K562 (cell line): ENCODE measurements at regions not wholly inside any gene's neighbourhood (a gene's known extent, or its start where the extent isn't known, plus 50 kb on each side); places are given as distances from the start of the nearest gene placed in this dataset.

Experiments
- ATAC-seq: fragments of 200-7000 bp; cut with Tn5 transposase; 3 replicates; pipeline ENCODE4 v1.9.1; 2020; ENCODE audit warnings: moderate library complexity
- BruUV-seq: library from RNA; stranded (reverse); fragments of 400-500 nt; replicated peaks from 2 replicates; lab custom pipeline; 2021; lab: Mats Ljungman, UMichigan
- CTCF ChIA-PET: fragments of 300-600 bp; formaldehyde crosslinking; extraction: SDS; loops from one replicate; lab custom pipeline; 2021; ENCODE audit warnings: low intra/inter-chr PET ratio; lab: Yijun Ruan, JAX
- POLR2A ChIA-PET: fragments of 300-600, 350-650 bp; sonication (Branson Sonifier 250); formaldehyde crosslinking; extraction: SDS; loops from one replicate; lab custom pipeline; 2021; ENCODE audit warnings: antibody characterized with exemption, inconsistent platforms; lab: Yijun Ruan, JAX
- DNase-seq, 4 experiments: peaks; one replicate each; pipeline versions ENCODE4 v3.0.0 to v3.0.0-alpha.2; 2011 to 2018; ENCODE audit warnings: low spot score in 3 of 4, mixed read lengths in 3 of 4; ENCODE audit errors: extremely low read depth in 1 of 4
- FAIRE-seq: peaks from 2 replicates; lab custom pipeline; 2011; peaks lifted over from hg19 to GRCh38; lab: Jason Lieb, UNC
- H2AFZ ChIP-seq: 2 replicates; pipeline ENCODE4 v1.6.0; 2011; ENCODE audit warnings: low read depth, low read length, control low read depth, inconsistent platforms
- H3K27ac ChIP-seq: fragments of 200-600 bp; 3 replicates; pipeline ENCODE4 v1.8.0; 2011; ENCODE audit warnings: low read depth, mild to moderate bottlenecking, control low read depth, inconsistent platforms, low read length, moderate library complexity, mixed read lengths; ENCODE audit errors: extremely low read depth
- H3K27me3 ChIP-seq, 2 experiments: fragments of 300-600 bp in 1 of 2; 2 replicates in 1 of 2; 3 replicates in 1 of 2; pipeline versions ENCODE4 v1.6.0 to v1.8.0; 2011; ENCODE audit warnings: inconsistent platforms in 2 of 2, low read length in 2 of 2, mild to moderate bottlenecking in 1 of 2, mixed read lengths in 1 of 2, moderate library complexity in 1 of 2; ENCODE audit not compliant: control insufficient read depth in 2 of 2, insufficient read depth in 2 of 2
- H3K36me3 ChIP-seq: fragments of 300-600 bp; 3 replicates; pipeline ENCODE4 v1.8.0; 2011; ENCODE audit warnings: mild to moderate bottlenecking, low read length, inconsistent platforms; ENCODE audit not compliant: control insufficient read depth, insufficient read depth
- H3K4me1 ChIP-seq, 2 experiments: fragments of 200-600 bp in 1 of 2; replicated peaks in 1 of 2; 2 replicates in 1 of 2; 3 replicates in 1 of 2; pipeline versions ENCODE4 v1.5.1 to v1.8.0; 2011; ENCODE audit warnings: inconsistent platforms in 2 of 2, low read length in 2 of 2, mild to moderate bottlenecking in 1 of 2, mixed read lengths in 1 of 2, moderate library complexity in 1 of 2; ENCODE audit not compliant: control insufficient read depth in 2 of 2, insufficient read depth in 2 of 2
- H3K4me2 ChIP-seq: 2 replicates; pipeline ENCODE4 v1.6.1; 2011; ENCODE audit warnings: low read length, control low read depth, inconsistent platforms, mixed read lengths; ENCODE audit not compliant: insufficient read depth
- H3K4me3 ChIP-seq: fragments of 200-600 bp; sonication (generic), shearing (Covaris generic); 2 replicates; pipeline ENCODE4 v1.5.1; 2016; ENCODE audit warnings: control low read depth, inconsistent platforms
- H3K79me2 ChIP-seq: fragments of 200-600 bp; 3 replicates; pipeline ENCODE4 v1.8.0; 2011; ENCODE audit warnings: low read length, inconsistent platforms; ENCODE audit not compliant: control insufficient read depth, insufficient read depth
- H3K9ac ChIP-seq, 2 experiments: 2 replicates each; pipeline versions ENCODE4 v1.6.0 to v1.6.1; 2011; ENCODE audit warnings: low read depth in 2 of 2, low read length in 2 of 2, control low read depth in 1 of 2, inconsistent platforms in 1 of 2, mild to moderate bottlenecking in 1 of 2, mixed read lengths in 1 of 2; ENCODE audit not compliant: insufficient read depth in 1 of 2
- H3K9me1 ChIP-seq: one replicate; pipeline ENCODE4 v1.6.0; 2011; ENCODE audit warnings: inconsistent platforms, mild to moderate bottlenecking, low read length, moderate library complexity; ENCODE audit not compliant: control insufficient read depth, insufficient read depth
- H3K9me3 ChIP-seq: replicated peaks from 2 replicates; pipeline ENCODE4 v1.5.1; 2011; ENCODE audit warnings: low read depth, low read length, inconsistent platforms; ENCODE audit not compliant: control insufficient read depth, insufficient read depth
- H4K20me1 ChIP-seq: replicated peaks from 2 replicates; pipeline ENCODE4 v1.6.1; 2011; ENCODE audit warnings: low read length, inconsistent platforms, mixed read lengths; ENCODE audit not compliant: control insufficient read depth, insufficient read depth
- BRF1 ChIP-seq: IDR thresholded peaks from 3 replicates; pipeline ENCODE4 v1.6.1; 2011; ENCODE audit warnings: borderline replicate concordance, mild to moderate bottlenecking; ENCODE audit not compliant: insufficient read length; ENCODE audit errors: extremely low read depth
- DMBX1 ChIP-seq: fragments of 250-450 bp; sonication (Bioruptor Pico); IDR thresholded peaks from 2 replicates; pipeline ENCODE4 v1.8.0; 2022; ENCODE audit warnings: inconsistent platforms, mild to moderate bottlenecking, moderate library complexity, borderline replicate concordance
- ETS2 ChIP-seq: IDR thresholded peaks from 2 replicates; pipeline ENCODE4 v1.6.1; 2016; ENCODE audit warnings: borderline replicate concordance, missing genetic modification characterization, mild to moderate bottlenecking, moderate library complexity, missing compliant biosample characterization; ENCODE audit not compliant: poor library complexity, severe bottlenecking
- NR2F6 ChIP-seq: fragments of 450-650 bp; formaldehyde crosslinking; IDR thresholded peaks from 2 replicates; pipeline ENCODE4 v1.4.0; 2020; ENCODE audit warnings: mild to moderate bottlenecking
- ZKSCAN3 ChIP-seq: fragments of 250-450 bp; sonication (Bioruptor Pico); IDR thresholded peaks from 2 replicates; pipeline ENCODE4 v1.4.0; 2020
- ZNF263 ChIP-seq: sonication (generic); formaldehyde crosslinking; IDR thresholded peaks from 2 replicates; pipeline ENCODE4 v1.8.0; 2022; ENCODE audit warnings: mild to moderate bottlenecking, missing genetic modification reagents, borderline replicate concordance
- ZNF695 ChIP-seq: fragments of 450-650 bp; formaldehyde crosslinking; IDR thresholded peaks from 2 replicates; pipeline ENCODE4 v1.4.0; 2020; ENCODE audit warnings: mild to moderate bottlenecking, moderate library complexity
- WGBS: fragments of 100-300 bp; shearing (Covaris generic); methylation state at CpG from one replicate; pipeline ENCODE4 v1.1.6; 2016; ENCODE audit warnings: low coverage, mixed read lengths; ENCODE audit not compliant: insufficient coverage; ENCODE audit errors: missing lambda C conversion rate; 5-methylcytosine and 5-hydroxymethylcytosine counted together
- in situ Hi-C: fragments of 300-500 bp; cut with MboI; formaldehyde crosslinking; loops from 4 replicates; pipeline ENCODE4 v1.15.0; 2018; ENCODE audit warnings: inconsistent platforms, mixed read lengths
- intact Hi-C: fragments of 100-400 bp; cut with micrococcal nuclease; formaldehyde crosslinking; loops from 2 replicates; pipeline ENCODE4 v1.14.2; 2022
- TF ChIP-seq, protein P1 (sequence below): fragments of 250-450 bp; sonication (Bioruptor Pico); IDR thresholded peaks from 2 replicates; pipeline ENCODE4 v1.5.0; 2021

DNA sequence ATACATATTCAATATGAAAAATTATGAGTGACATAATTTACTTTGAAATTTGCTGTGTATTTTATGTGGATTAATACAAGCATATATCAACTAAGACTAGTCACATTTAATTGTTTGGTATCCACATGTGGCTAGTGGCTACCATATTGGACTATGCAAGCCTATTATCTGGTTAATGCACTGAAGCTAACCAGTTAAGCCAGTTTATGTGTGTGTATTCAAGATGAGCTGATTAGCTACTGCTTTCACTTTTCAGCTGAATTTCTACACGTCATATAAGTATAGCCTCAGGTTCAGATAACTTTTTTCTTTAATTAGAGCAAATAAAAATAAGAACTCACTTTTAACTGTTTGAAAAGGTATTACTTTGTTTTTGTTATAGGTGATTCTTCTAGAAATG lies 903.7 kb downstream of the TFAP2A start:
- Histone ChIP-seq H3K9me1 (no peaks in the 10 kb centered on the region), H3K9ac (no peak overlapping the region), H3K79me2 (no peaks in the 10 kb centered on the region), H3K9me3 (no peaks in the 10 kb centered on the region), H4K20me1 (no peaks in the 10 kb centered on the region), H3K36me3 (no peaks in the 10 kb centered on the region)
- TF ChIP-seq, protein P1, sequence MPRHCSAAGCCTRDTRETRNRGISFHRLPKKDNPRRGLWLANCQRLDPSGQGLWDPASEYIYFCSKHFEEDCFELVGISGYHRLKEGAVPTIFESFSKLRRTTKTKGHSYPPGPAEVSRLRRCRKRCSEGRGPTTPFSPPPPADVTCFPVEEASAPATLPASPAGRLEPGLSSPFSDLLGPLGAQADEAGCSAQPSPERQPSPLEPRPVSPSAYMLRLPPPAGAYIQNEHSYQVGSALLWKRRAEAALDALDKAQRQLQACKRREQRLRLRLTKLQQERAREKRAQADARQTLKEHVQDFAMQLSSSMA, result no peak
- no peak for TF ChIP-seq ZKSCAN3 (CRISPR knock-in tag)
- no peak for TF ChIP-seq ZNF263 (CRISPR knock-in tag)
- TF ChIP-seq ETS2 (tag), result no peak
- no peak for TF ChIP-seq DMBX1 (CRISPR knock-in tag)
- no peak for TF ChIP-seq NR2F6 (CRISPR knock-in tag)
- no peak for TF ChIP-seq ZNF695 (CRISPR knock-in tag)
- TF ChIP-seq BRF1, result no peak
- TF ChIP-seq, all 486 proteins: peak for 0
- DNase-seq, result no peak
- 0% methylated on average over 1 of the region's 1 CpG for WGBS
- FAIRE-seq, result no peak
- no peaks in the 10 kb centered on the region for H3K27me3 ChIP-seq
- in situ Hi-C loops, result no loop called here
- H3K4me2 ChIP-seq, result no peak overlapping the region
- no TSS peak for BruUV-seq
- no peak overlapping the region for H3K27ac ChIP-seq
- no peak overlapping the region for H2AFZ ChIP-seq
- intact Hi-C loops, result no loop called here
- POLR2A ChIA-PET, result no interaction called here
- ATAC-seq, result no peak
- no peak overlapping the region for H3K4me3 ChIP-seq
- CTCF ChIA-PET, result no interaction called here
- H3K4me1 ChIP-seq, result no peaks in the 10 kb centered on the region
